ENCODE measurements at regions not wholly inside any gene's neighbourhood (a gene's known extent, or its start where the extent isn't known, plus 50 kb on each side); places are given as distances from the start of the nearest gene placed in this dataset.
A peak's percentile ranks its signal among the peaks of the same experiment; 100 is the strongest.

DNA sequence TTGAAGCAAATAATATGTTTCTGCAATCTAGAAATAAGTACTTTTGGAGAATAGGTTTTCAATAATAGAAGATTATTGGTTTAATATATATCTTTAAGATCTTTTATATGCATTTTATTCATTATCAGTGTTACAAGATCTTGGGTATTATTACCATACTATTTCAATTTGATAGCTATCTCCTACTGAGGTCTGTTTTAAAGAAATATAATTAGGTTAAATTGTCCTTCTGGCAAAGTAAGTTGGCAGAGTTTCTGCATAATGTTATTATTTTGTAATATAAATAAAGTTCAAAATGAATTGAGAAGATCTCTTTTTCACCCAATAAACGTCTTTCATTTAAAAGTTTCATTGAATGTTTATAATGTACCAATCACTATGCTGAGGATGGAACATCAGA, 443.7 kb downstream of the FAT4 start:
- TF ChIP-seq GATA3 (IDR thresholded peaks at IDR 0.05; ENCODE audit: low read depth, low read length): peak; percentile 78
- TF ChIP-seq GATA2 (IDR thresholded peaks at IDR 0.05; ENCODE audit: low read depth, low read length): peak; percentile 40; the same call in 1 of the 2 replicates

All from SH-SY5Y (cell line).